Activated CD8-positive, alpha-beta T cell treated with anti-CD3 and anti-CD28 coated beads for 36 hours (primary cell): ENCODE measurements at regions not wholly inside any gene's neighbourhood (a gene's known extent, or its start where the extent isn't known, plus 50 kb on each side); places are given as distances from the start of the nearest gene placed in this dataset.

Experiments
- ATAC-seq: fragments of 200-7000 bp; cut with Tn5 transposase; one replicate; pipeline ENCODE4 v1.10.0; 2021; ENCODE audit warnings: mild to moderate bottlenecking, moderate library complexity
- CTCF ChIA-PET: fragments of 350-600 bp; sonication (Branson Sonifier 250); formaldehyde crosslinking; loops from one replicate; lab custom pipeline; 2021; ENCODE audit warnings: antibody characterized with exemption; lab: Charles Lee
- POLR2A ChIA-PET: fragments of 350-600 bp; sonication (Branson Sonifier 250); formaldehyde crosslinking; loops from one replicate; lab custom pipeline; 2021; ENCODE audit warnings: antibody characterized with exemption; lab: Charles Lee
- DNase-seq: peaks from one replicate; pipeline ENCODE4 v3.0.0-alpha.2; 2020
- H3K27ac Mint-ChIP-seq: one replicate; pipeline ENCODE4 v1.8.0; 2021; ENCODE audit warnings: mild to moderate bottlenecking, mixed read lengths
- H3K27me3 Mint-ChIP-seq: one replicate; pipeline ENCODE4 v1.8.0; 2021; ENCODE audit warnings: mixed read lengths
- H3K36me3 Mint-ChIP-seq: one replicate; pipeline ENCODE4 v1.8.0; 2021; ENCODE audit warnings: low read depth, mixed read lengths
- H3K4me1 Mint-ChIP-seq: one replicate; pipeline ENCODE4 v1.8.0; 2021; ENCODE audit warnings: low read depth, mixed read lengths
- H3K4me3 Mint-ChIP-seq: one replicate; pipeline ENCODE4 v1.8.0; 2021; ENCODE audit warnings: mild to moderate bottlenecking, moderate library complexity, mixed read lengths
- H3K9me3 Mint-ChIP-seq: one replicate; pipeline ENCODE4 v1.8.0; 2021; ENCODE audit warnings: mixed read lengths
- intact Hi-C: fragments of 100-400 bp; cut with micrococcal nuclease; formaldehyde crosslinking; loops from one replicate; pipeline ENCODE4 v1.10.0; 2022
- TF ChIP-seq, protein P1 (sequence below): fragments of 200-600 bp; IDR thresholded peaks from one replicate; pipeline ENCODE4 v1.8.0; 2022; ENCODE audit warnings: antibody characterized with exemption, mild to moderate bottlenecking

DNA sequence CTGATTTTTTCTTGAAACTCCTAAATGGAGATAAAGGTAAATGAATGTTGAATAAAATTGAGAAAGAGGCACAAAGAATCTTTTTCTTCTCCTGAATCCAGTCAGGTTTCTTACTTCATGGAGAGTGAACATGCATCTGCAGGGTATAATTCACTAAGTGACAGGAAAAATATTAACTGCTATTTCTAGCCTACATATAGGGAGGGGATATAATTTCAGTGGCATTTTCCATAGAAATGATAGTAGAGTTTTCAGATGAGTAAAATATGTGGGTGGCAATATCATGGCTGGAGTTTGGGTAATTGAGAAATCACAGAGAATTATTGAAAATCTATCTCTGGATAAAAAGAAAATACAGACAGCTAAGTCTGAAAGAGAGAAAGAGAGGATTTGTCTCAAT, 1227.0 kb upstream of the GJE1 start:
- no peaks in the 10 kb centered on the region for H3K36me3 Mint-ChIP-seq
- DNase-seq (no peak), ATAC-seq (no peak)
- TF ChIP-seq, protein P1, sequence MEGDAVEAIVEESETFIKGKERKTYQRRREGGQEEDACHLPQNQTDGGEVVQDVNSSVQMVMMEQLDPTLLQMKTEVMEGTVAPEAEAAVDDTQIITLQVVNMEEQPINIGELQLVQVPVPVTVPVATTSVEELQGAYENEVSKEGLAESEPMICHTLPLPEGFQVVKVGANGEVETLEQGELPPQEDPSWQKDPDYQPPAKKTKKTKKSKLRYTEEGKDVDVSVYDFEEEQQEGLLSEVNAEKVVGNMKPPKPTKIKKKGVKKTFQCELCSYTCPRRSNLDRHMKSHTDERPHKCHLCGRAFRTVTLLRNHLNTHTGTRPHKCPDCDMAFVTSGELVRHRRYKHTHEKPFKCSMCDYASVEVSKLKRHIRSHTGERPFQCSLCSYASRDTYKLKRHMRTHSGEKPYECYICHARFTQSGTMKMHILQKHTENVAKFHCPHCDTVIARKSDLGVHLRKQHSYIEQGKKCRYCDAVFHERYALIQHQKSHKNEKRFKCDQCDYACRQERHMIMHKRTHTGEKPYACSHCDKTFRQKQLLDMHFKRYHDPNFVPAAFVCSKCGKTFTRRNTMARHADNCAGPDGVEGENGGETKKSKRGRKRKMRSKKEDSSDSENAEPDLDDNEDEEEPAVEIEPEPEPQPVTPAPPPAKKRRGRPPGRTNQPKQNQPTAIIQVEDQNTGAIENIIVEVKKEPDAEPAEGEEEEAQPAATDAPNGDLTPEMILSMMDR, result no peak
- CTCF ChIA-PET, result no interaction called here
- H3K27ac Mint-ChIP-seq, result no peak overlapping the region
- no peak overlapping the region for H3K4me3 Mint-ChIP-seq
- POLR2A ChIA-PET, result no interaction called here
- intact Hi-C loops, result no loop called here
- no peaks in the 10 kb centered on the region for H3K27me3 Mint-ChIP-seq
- H3K4me1 Mint-ChIP-seq, result no peaks in the 10 kb centered on the region
- no peaks in the 10 kb centered on the region for H3K9me3 Mint-ChIP-seq

DNA sequence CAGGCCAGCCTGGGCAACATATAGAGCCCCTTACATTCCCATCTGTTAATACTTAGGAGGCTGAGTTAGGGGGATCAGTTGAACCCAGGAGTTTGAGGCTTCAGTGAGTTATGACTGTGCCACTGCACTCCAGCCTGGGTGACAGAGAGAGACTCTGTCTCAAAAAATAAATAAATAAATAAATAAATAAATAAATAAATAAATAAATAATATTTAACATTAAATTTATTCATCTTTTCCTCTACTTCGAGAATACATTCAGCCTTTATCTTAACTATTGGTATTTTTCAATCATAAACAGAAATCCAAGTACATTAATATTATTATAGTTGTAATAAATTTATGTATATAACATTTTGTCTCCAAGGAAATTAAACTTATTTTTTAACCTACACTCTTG, 1227.7 kb upstream of the GJE1 start:
- Mint-ChIP-seq H3K36me3 (no peaks in the 10 kb centered on the region), H3K27me3 (no peaks in the 10 kb centered on the region), H3K4me1 (no peaks in the 10 kb centered on the region), H3K27ac (no peak overlapping the region), H3K4me3 (no peak overlapping the region), H3K9me3 (no peaks in the 10 kb centered on the region)
- intact Hi-C loops, result no loop called here
- CTCF ChIA-PET, result no interaction called here
- ATAC-seq (no peak), DNase-seq (no peak)
- TF ChIP-seq, protein P1, result no peak
- POLR2A ChIA-PET, result no interaction called here

DNA sequence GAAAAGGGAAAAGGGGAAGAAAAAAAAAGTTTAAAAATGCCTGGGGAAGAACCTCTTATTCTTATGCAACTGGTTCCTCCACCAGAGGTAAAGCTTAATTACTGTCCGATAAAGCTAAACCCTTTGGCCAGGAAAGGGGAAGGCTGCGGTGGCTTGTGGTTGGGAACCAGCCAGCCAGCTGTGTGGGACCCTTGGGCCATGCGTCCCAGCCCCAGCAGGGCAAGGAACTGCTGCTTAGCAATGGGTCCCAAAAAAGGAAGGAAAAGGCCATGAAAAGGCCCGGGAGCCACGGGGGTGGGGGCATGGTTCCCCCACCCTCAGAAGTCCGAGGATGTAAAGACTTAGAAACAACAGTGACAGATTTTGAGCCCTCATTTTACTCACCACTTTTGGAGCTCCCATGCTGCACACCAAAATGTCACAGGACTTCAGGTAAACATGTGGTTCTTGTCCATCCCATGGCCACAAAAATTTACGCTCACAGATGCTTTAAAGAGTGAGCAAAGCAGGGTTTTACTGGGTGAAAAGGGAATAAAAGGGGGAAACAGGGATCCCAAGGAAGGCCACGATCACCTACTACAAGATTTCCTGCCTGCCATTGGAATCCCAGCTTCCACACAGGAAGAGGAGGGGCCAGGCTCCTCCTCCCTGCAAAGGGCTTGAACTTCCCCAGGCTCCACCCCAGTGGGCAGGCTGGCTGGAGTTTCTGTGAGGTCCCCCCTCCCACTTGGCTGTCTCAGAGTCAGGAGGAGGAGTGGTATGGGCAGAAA, 1234.7 kb upstream of the GJE1 start:
- Mint-ChIP-seq H3K4me1 (no peaks in the 10 kb centered on the region), H3K36me3 (no peaks in the 10 kb centered on the region), H3K27me3 (peaks cover 2% of the 10 kb centered on the region), H3K9me3 (no peaks in the 10 kb centered on the region), H3K4me3 (peak overlapping the region; percentile 12), H3K27ac (no peak overlapping the region)
- intact Hi-C loops, result no loop called here
- TF ChIP-seq, protein P1, result no peak
- ChIA-PET POLR2A (no interaction called here), CTCF (no interaction called here)
- no peak for DNase-seq
- ATAC-seq, result no peak

DNA sequence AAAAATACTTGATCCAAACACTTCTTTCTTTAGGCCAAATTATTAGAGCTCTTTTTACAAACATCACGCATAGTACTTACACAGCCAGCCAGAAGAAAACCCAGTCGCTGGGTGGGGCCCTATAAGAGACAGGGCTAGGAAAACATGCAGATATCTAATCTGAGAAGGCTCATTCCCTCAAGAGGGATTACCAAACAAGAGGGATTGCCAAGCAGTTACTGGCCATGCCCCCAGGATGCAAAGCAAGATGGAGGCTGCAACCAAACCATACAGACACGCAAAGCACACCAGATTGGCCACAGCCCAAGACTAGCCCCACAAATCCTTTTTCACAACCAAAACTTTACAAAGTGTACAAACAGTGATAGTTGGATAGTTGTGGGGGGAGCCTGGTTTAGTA, 1235.4 kb upstream of the GJE1 start:
- DNase-seq (no peak), ATAC-seq (no peak)
- TF ChIP-seq, protein P1, result no peak
- H3K4me3 Mint-ChIP-seq, result no peak overlapping the region
- no peaks in the 10 kb centered on the region for H3K4me1 Mint-ChIP-seq
- H3K27me3 Mint-ChIP-seq, result peaks cover 2% of the 10 kb centered on the region
- H3K9me3 Mint-ChIP-seq, result no peaks in the 10 kb centered on the region
- intact Hi-C loops, result no loop called here
- POLR2A ChIA-PET, result no interaction called here
- no peak overlapping the region for H3K27ac Mint-ChIP-seq
- no peaks in the 10 kb centered on the region for H3K36me3 Mint-ChIP-seq
- CTCF ChIA-PET, result no interaction called here

DNA sequence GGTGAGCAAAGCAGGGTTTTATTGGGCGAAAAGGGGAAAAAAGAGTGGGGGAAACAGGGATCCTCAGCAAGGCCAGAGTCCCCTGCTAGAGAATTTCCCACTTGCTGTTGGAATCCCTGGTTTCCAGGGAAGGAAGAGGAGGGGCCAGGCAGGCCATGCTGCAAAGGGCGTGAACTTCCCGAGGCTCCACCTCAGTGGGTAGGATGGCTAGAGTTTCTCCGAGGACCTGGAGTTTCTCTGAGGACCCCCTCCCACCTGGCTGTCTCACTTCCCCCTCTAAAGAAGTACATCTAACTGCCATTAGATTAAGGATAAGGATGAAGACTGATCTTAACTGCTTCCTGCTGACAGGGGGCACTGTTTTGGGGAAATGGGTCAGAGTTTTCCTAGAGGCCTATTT, 1239.3 kb upstream of the GJE1 start:
- Mint-ChIP-seq H3K27ac (no peak overlapping the region), H3K27me3 (peaks cover 3% of the 10 kb centered on the region), H3K36me3 (no peaks in the 10 kb centered on the region), H3K4me1 (no peaks in the 10 kb centered on the region), H3K9me3 (no peaks in the 10 kb centered on the region), H3K4me3 (no peak overlapping the region)
- ChIA-PET CTCF (no interaction called here), POLR2A (no interaction called here)
- ATAC-seq (no peak), DNase-seq (no peak)
- TF ChIP-seq, protein P1, result no peak
- intact Hi-C loops, result no loop called here
